Endothelial cell of umbilical vein (primary cell): ENCODE measurements at regions not wholly inside any gene's neighbourhood (a gene's known extent, or its start where the extent isn't known, plus 50 kb on each side); places are given as distances from the start of the nearest gene placed in this dataset.

Experiments
- BruUV-seq: library from RNA; stranded (reverse); fragments of 400-500 nt; replicated peaks from 2 replicates; lab custom pipeline; 2021; lab: Mats Ljungman, UMichigan
- CTCF ChIA-PET: fragments of 300-600, 350-600 bp; sonication (Branson Sonifier 250); formaldehyde crosslinking; loops from one replicate; lab custom pipeline; 2021; ENCODE audit warnings: antibody characterized with exemption, inconsistent platforms; lab: Charles Lee
- POLR2A ChIA-PET: fragments of 300-600, 350-600 bp; sonication (Branson Sonifier 250); formaldehyde crosslinking; loops from one replicate; lab custom pipeline; 2021; ENCODE audit warnings: antibody characterized with exemption, inconsistent platforms; lab: Charles Lee
- DNase-seq: peaks from one replicate; pipeline ENCODE4 v3.0.0-alpha.2; 2011; ENCODE audit warnings: low read depth, low spot score
- FAIRE-seq: peaks from 2 replicates; lab custom pipeline; 2011; peaks lifted over from hg19 to GRCh38; lab: Jason Lieb, UNC
- H2AFZ ChIP-seq: 2 replicates; pipeline ENCODE4 v1.6.0; 2012; ENCODE audit warnings: low read depth, low read length, control low read depth, inconsistent platforms
- H3K27ac ChIP-seq: 2 replicates; pipeline ENCODE4 v1.5.1; 2011; ENCODE audit warnings: low read depth, mild to moderate bottlenecking, control low read depth, low read length, moderate library complexity; ENCODE audit not compliant: insufficient read depth
- H3K27me3 ChIP-seq, 2 experiments: 2 replicates each; pipeline versions ENCODE4 v1.6.0 to v1.6.1; 2011; ENCODE audit warnings: low read length in 2 of 2, mixed read lengths in 1 of 2; ENCODE audit not compliant: control insufficient read depth in 2 of 2, insufficient read depth in 2 of 2
- H3K36me3 ChIP-seq, 2 experiments: 2 replicates in 1 of 2; 3 replicates in 1 of 2; pipeline ENCODE4 v1.5.1; 2011; ENCODE audit warnings: low read length in 2 of 2, mild to moderate bottlenecking in 1 of 2, moderate library complexity in 1 of 2; ENCODE audit not compliant: control insufficient read depth in 2 of 2, insufficient read depth in 2 of 2; ENCODE audit errors: extremely low read depth in 1 of 2
- H3K4me1 ChIP-seq: 3 replicates; pipeline ENCODE4 v1.5.1; 2011; ENCODE audit warnings: mild to moderate bottlenecking, low read length; ENCODE audit not compliant: control insufficient read depth, insufficient read depth; ENCODE audit errors: extremely low read depth
- H3K4me2 ChIP-seq: 2 replicates; pipeline ENCODE4 v1.6.1; 2011; ENCODE audit warnings: low read length, control low read depth, mixed read lengths; ENCODE audit not compliant: insufficient read depth
- H3K4me3 ChIP-seq, 3 experiments: fragments of 200-600 bp in 1 of 3; sonication (generic), shearing (Covaris generic) in 1 of 3; replicated peaks in 1 of 3; 2 replicates each; pipeline ENCODE4 v1.5.1; 2011 to 2016; ENCODE audit warnings: control low read depth in 3 of 3, low read length in 3 of 3, mild to moderate bottlenecking in 2 of 3, inconsistent platforms in 1 of 3, low read depth in 1 of 3, moderate library complexity in 1 of 3; ENCODE audit not compliant: insufficient read depth in 1 of 3
- H3K79me2 ChIP-seq: 2 replicates; pipeline ENCODE4 v1.6.0; 2012; ENCODE audit warnings: low read length, inconsistent platforms; ENCODE audit not compliant: control insufficient read depth, insufficient read depth
- H3K9ac ChIP-seq: replicated peaks from 2 replicates; pipeline ENCODE3; 2011; ENCODE audit warnings: low read length, control low read depth; ENCODE audit not compliant: insufficient read depth; ENCODE audit errors: extremely low read depth
- H3K9me1 ChIP-seq: replicated peaks from 3 replicates; pipeline ENCODE4 v1.6.0; 2011; ENCODE audit warnings: mild to moderate bottlenecking, low read length; ENCODE audit not compliant: control insufficient read depth, insufficient read depth; ENCODE audit errors: extremely low read depth
- H3K9me3 ChIP-seq: replicated peaks from 2 replicates; pipeline ENCODE4 v1.5.1; 2012; ENCODE audit warnings: low read length, inconsistent platforms; ENCODE audit not compliant: control insufficient read depth, insufficient read depth
- H4K20me1 ChIP-seq: replicated peaks from 2 replicates; pipeline ENCODE3; 2011; ENCODE audit warnings: mild to moderate bottlenecking, low read length; ENCODE audit not compliant: control insufficient read depth, insufficient read depth; ENCODE audit errors: extremely low read depth
- EZH2 ChIP-seq: IDR thresholded peaks from 2 replicates; pipeline ENCODE4 v1.6.1; 2012; ENCODE audit warnings: borderline replicate concordance, low read depth, mild to moderate bottlenecking, moderate library complexity, low read length, inconsistent platforms; ENCODE audit not compliant: severe bottlenecking
- FOS ChIP-seq: IDR thresholded peaks from 2 replicates; pipeline ENCODE4 v1.6.1; 2011; ENCODE audit warnings: mild to moderate bottlenecking, low read length, moderate library complexity, borderline replicate concordance; ENCODE audit not compliant: insufficient read depth
- GATA2 ChIP-seq: IDR thresholded peaks from 2 replicates; pipeline ENCODE4 v1.7.0; 2011; ENCODE audit warnings: low read depth, mild to moderate bottlenecking, moderate library complexity, mixed read lengths, low read length; ENCODE audit not compliant: insufficient read length, insufficient read depth
- JUN ChIP-seq: IDR thresholded peaks from 2 replicates; pipeline ENCODE4 v1.6.1; 2011; ENCODE audit warnings: borderline replicate concordance, low read depth; ENCODE audit not compliant: insufficient read length, insufficient read depth
- MAX ChIP-seq: IDR thresholded peaks from 2 replicates; pipeline ENCODE4 v1.6.1; 2011; ENCODE audit not compliant: insufficient read depth, insufficient read length
- MYC ChIP-seq: IDR thresholded peaks from one replicate; pipeline ENCODE4 v1.6.1; 2011; ENCODE audit warnings: mild to moderate bottlenecking, low read depth, low read length
- POLR2A ChIP-seq: IDR thresholded peaks from 2 replicates; pipeline ENCODE4 v1.6.1; 2012; ENCODE audit warnings: low read depth, mild to moderate bottlenecking, control low read depth, low read length
- POLR2AphosphoS5 ChIP-seq: IDR thresholded peaks from 2 replicates; pipeline ENCODE4 v1.6.1; 2012; ENCODE audit warnings: low read depth, mild to moderate bottlenecking, control low read depth, low read length, moderate library complexity; ENCODE audit not compliant: insufficient read depth
- dilution Hi-C: fragments of 300-500 bp; cut with MboI; formaldehyde crosslinking; loops from one replicate; pipeline ENCODE4 v1.15.0; 2019; ENCODE audit warnings: low sequenced_read_pairs; ENCODE audit not compliant: extremely low pct_ligation_motif_present
- intact Hi-C: fragments of 100-400 bp; cut with micrococcal nuclease; formaldehyde crosslinking; loops from one replicate; pipeline ENCODE4 v1.10.0; 2022
- TF ChIP-seq, protein P1 (sequence below), 2 donors: IDR thresholded peaks; 1 replicate in 1 of 2; 2 replicates in 1 of 2; pipeline ENCODE4 v1.5.1; 2011; ENCODE audit warnings: low read length in 2 of 2, mild to moderate bottlenecking in 2 of 2, moderate library complexity in 2 of 2, control low read depth in 1 of 2, inconsistent platforms in 1 of 2, low read depth in 1 of 2; ENCODE audit not compliant: insufficient read depth in 1 of 2; ENCODE audit errors: extremely low read depth in 1 of 2

DNA sequence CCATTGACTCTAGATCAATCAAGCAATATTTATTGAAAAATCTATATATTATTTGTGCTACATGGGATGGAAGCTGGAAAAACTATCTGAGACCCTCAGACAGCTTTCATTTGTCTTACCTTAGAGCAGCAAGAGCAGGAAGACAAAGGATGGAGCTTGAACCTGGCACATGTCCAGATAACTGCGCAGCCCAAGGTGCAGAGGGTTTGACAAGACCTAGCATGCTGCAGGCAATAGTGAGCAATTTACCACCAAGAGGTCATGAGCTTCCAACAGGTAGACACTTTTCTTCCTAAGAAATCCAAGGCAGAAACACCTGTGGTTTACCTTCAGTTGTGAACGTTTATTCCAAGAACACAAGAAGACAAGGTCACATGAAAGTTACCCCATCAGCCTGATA is 214.7 kb upstream of the NECTIN3 start:
- ChIA-PET CTCF (no interaction called here), POLR2A (no interaction called here)
- no peak overlapping the region for H3K9ac ChIP-seq
- H3K9me3 ChIP-seq: no peaks in the 10 kb centered on the region
- no peaks in the 10 kb centered on the region for H3K9me1 ChIP-seq
- H3K4me3 ChIP-seq: no peak overlapping the region
- BruUV-seq: no TSS peak
- DNase-seq (no peak), FAIRE-seq (no peak)
- H3K27ac ChIP-seq: no peak overlapping the region
- TF ChIP-seq MYC (no peak), MAX (no peak), GATA2 (no peak), JUN (no peak), FOS (no peak), POLR2A (no peak), POLR2AphosphoS5 (no peak), EZH2 (no peak)
- TF ChIP-seq, protein P1, sequence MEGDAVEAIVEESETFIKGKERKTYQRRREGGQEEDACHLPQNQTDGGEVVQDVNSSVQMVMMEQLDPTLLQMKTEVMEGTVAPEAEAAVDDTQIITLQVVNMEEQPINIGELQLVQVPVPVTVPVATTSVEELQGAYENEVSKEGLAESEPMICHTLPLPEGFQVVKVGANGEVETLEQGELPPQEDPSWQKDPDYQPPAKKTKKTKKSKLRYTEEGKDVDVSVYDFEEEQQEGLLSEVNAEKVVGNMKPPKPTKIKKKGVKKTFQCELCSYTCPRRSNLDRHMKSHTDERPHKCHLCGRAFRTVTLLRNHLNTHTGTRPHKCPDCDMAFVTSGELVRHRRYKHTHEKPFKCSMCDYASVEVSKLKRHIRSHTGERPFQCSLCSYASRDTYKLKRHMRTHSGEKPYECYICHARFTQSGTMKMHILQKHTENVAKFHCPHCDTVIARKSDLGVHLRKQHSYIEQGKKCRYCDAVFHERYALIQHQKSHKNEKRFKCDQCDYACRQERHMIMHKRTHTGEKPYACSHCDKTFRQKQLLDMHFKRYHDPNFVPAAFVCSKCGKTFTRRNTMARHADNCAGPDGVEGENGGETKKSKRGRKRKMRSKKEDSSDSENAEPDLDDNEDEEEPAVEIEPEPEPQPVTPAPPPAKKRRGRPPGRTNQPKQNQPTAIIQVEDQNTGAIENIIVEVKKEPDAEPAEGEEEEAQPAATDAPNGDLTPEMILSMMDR (IDR thresholded peaks at IDR 0.05; ENCODE audit: extremely low read depth in 1 of 2, insufficient read depth in 1 of 2, low read depth in 1 of 2, low read length in 2 of 2): no peak
- H3K27me3 ChIP-seq: no peaks in the 10 kb centered on the region
- no peaks in the 10 kb centered on the region for H4K20me1 ChIP-seq
- H3K79me2 ChIP-seq: no peaks in the 10 kb centered on the region
- H2AFZ ChIP-seq: no peak overlapping the region
- H3K4me2 ChIP-seq: no peak overlapping the region
- dilution Hi-C loops: no loop called here
- intact Hi-C loops: no loop called here
- no peaks in the 10 kb centered on the region for H3K36me3 ChIP-seq
- no peaks in the 10 kb centered on the region for H3K4me1 ChIP-seq
